Fibroblast of lung (primary cell): ENCODE measurements at regions not wholly inside any gene's neighbourhood (a gene's known extent, or its start where the extent isn't known, plus 50 kb on each side); places are given as distances from the start of the nearest gene placed in this dataset.

Experiments used
- DNase-seq, 2 donors: peaks; one replicate each; pipeline versions ENCODE4 v3.0.0 to v3.0.0-alpha.2; 2010; ENCODE audit warnings: low read depth in 2 of 2
- H2AFZ ChIP-seq: 2 replicates; pipeline ENCODE4 v1.5.1; 2012; ENCODE audit warnings: low read length, control low read depth, inconsistent platforms
- H3K27ac ChIP-seq: 2 replicates; pipeline ENCODE4 v1.5.1; 2011; ENCODE audit warnings: low read length, control low read depth; ENCODE audit not compliant: insufficient read depth
- H3K27me3 ChIP-seq: 2 replicates; pipeline ENCODE4 v1.5.1; 2011; ENCODE audit warnings: mild to moderate bottlenecking, low read length; ENCODE audit not compliant: control insufficient read depth, insufficient read depth
- H3K36me3 ChIP-seq: 2 replicates; pipeline ENCODE4 v1.5.1; 2011; ENCODE audit warnings: low read length; ENCODE audit not compliant: control insufficient read depth, insufficient read depth
- H3K4me1 ChIP-seq: 2 replicates; pipeline ENCODE4 v1.5.1; 2011; ENCODE audit warnings: low read length; ENCODE audit not compliant: control insufficient read depth, insufficient read depth; ENCODE audit errors: extremely low read depth
- H3K4me2 ChIP-seq: 2 replicates; pipeline ENCODE4 v1.5.1; 2011; ENCODE audit warnings: low read length, control low read depth; ENCODE audit not compliant: insufficient read depth; ENCODE audit errors: extremely low read depth
- H3K4me3 ChIP-seq, 4 experiments: fragments of 200-600 bp in 1 of 4; sonication (generic) in 1 of 4; replicated peaks in 1 of 4; 2 replicates each; pipeline ENCODE4 v1.5.1; 2011 to 2016; ENCODE audit warnings: low read length in 4 of 4, low read depth in 3 of 4, mild to moderate bottlenecking in 3 of 4, control low read depth in 2 of 4, inconsistent platforms in 1 of 4, mixed read lengths in 1 of 4; ENCODE audit not compliant: insufficient read depth in 1 of 4; ENCODE audit errors: control extremely low read depth in 1 of 4
- H3K79me2 ChIP-seq: 2 replicates; pipeline ENCODE4 v1.5.1; 2012; ENCODE audit warnings: mild to moderate bottlenecking, low read length, inconsistent platforms; ENCODE audit not compliant: control insufficient read depth, insufficient read depth
- H3K9ac ChIP-seq: 2 replicates; pipeline ENCODE4 v1.5.1; 2011; ENCODE audit warnings: mild to moderate bottlenecking, low read length, control low read depth; ENCODE audit not compliant: insufficient read depth
- H3K9me3 ChIP-seq: 2 replicates; pipeline ENCODE4 v1.5.1; 2012; ENCODE audit warnings: low read depth, low read length; ENCODE audit not compliant: control insufficient read depth, insufficient read depth
- H4K20me1 ChIP-seq: 2 replicates; pipeline ENCODE4 v1.5.1; 2011; ENCODE audit warnings: low read length; ENCODE audit not compliant: control insufficient read depth, insufficient read depth; ENCODE audit errors: extremely low read depth
- CTCF ChIP-seq, 2 donors: IDR thresholded peaks in 1 of 2; conservative IDR thresholded peaks in 1 of 2; 1 replicate in 1 of 2; 2 replicates in 1 of 2; pipeline ENCODE4 v1.5.1; 2011 to 2012; ENCODE audit warnings: low read length in 2 of 2, control low read depth in 1 of 2, inconsistent platforms in 1 of 2, low read depth in 1 of 2, mild to moderate bottlenecking in 1 of 2
- EZH2 ChIP-seq: IDR thresholded peaks from 2 replicates; pipeline ENCODE4 v1.5.1; 2012; ENCODE audit warnings: low read length, control low read depth, mild to moderate bottlenecking; ENCODE audit errors: missing control alignments

- no peak overlapping the region for H3K4me3 ChIP-seq
- H4K20me1 ChIP-seq: no peaks in the 10 kb centered on the region
- H3K27me3 ChIP-seq: no peaks in the 10 kb centered on the region
- H3K4me1 ChIP-seq: no peaks in the 10 kb centered on the region
- H3K9me3 ChIP-seq: no peaks in the 10 kb centered on the region
- no peaks in the 10 kb centered on the region for H3K79me2 ChIP-seq
- no peak overlapping the region for H3K4me2 ChIP-seq
- no peak overlapping the region for H3K9ac ChIP-seq
- H3K36me3 ChIP-seq: no peaks in the 10 kb centered on the region
- DNase-seq: peak; percentile 75 to 79
- TF ChIP-seq CTCF (conservative IDR thresholded peaks at IDR 0.05 in 1 of 2, IDR thresholded peaks at IDR 0.05 in 1 of 2; ENCODE audit: low read depth in 1 of 2, low read length in 2 of 2) (no peak), EZH2 (no peak)
- no peak overlapping the region for H2AFZ ChIP-seq
- no peak overlapping the region for H3K27ac ChIP-seq
Measured at GRCh38 chr21:16709866-16710550, 802.8 kb upstream of the CXADR start.

- Histone ChIP-seq H3K27me3 (no peaks in the 10 kb centered on the region), H3K36me3 (no peaks in the 10 kb centered on the region), H3K27ac (no peak overlapping the region), H4K20me1 (no peaks in the 10 kb centered on the region), H3K9ac (no peak overlapping the region), H3K9me3 (no peaks in the 10 kb centered on the region), H3K4me1 (no peaks in the 10 kb centered on the region), H2AFZ (no peak overlapping the region), H3K4me3 (no peak overlapping the region), H3K4me2 (no peak overlapping the region), H3K79me2 (no peaks in the 10 kb centered on the region)
- TF ChIP-seq CTCF (conservative IDR thresholded peaks at IDR 0.05 in 1 of 2, IDR thresholded peaks at IDR 0.05 in 1 of 2; ENCODE audit: low read depth in 1 of 2, low read length in 2 of 2): no peak
- TF ChIP-seq EZH2: no peak
- no peak for DNase-seq
Measured at GRCh38 chr21:16711757-16712156, 801.1 kb upstream of the CXADR start.

- Histone ChIP-seq H4K20me1 (no peaks in the 10 kb centered on the region), H3K27ac (no peak overlapping the region), H3K27me3 (no peaks in the 10 kb centered on the region), H3K79me2 (no peaks in the 10 kb centered on the region), H3K36me3 (no peaks in the 10 kb centered on the region), H3K9ac (no peak overlapping the region), H3K9me3 (no peaks in the 10 kb centered on the region), H2AFZ (no peak overlapping the region), H3K4me2 (no peak overlapping the region), H3K4me1 (no peaks in the 10 kb centered on the region), H3K4me3 (no peak overlapping the region)
- TF ChIP-seq CTCF (conservative IDR thresholded peaks at IDR 0.05 in 1 of 2, IDR thresholded peaks at IDR 0.05 in 1 of 2; ENCODE audit: low read depth in 1 of 2, low read length in 2 of 2) (no peak), EZH2 (no peak)
- DNase-seq: peak; percentile 23 to 25
Measured at GRCh38 chr21:16713331-16714117, 799.3 kb upstream of the CXADR start.
